Liver (tissue), 8 donors: ENCODE measurements at regions not wholly inside any gene's neighbourhood (a gene's known extent, or its start where the extent isn't known, plus 50 kb on each side); places are given as distances from the start of the nearest gene placed in this dataset.

Source experiments
- DNase-seq: peaks from one replicate; pipeline ENCODE4 v3.0.0-alpha.2; 2017; ENCODE audit warnings: low spot score
- H3K27ac ChIP-seq, 2 donors: one replicate each; pipeline ENCODE4 v1.7.0; 2013; ENCODE audit warnings: inconsistent platforms in 2 of 2, low read length in 2 of 2, control low read depth in 1 of 2, low read depth in 1 of 2, mild to moderate bottlenecking in 1 of 2
- H3K27me3 ChIP-seq, 4 donors: one replicate each; pipeline versions ENCODE4 v1.6.1 to v1.7.0; 2013; ENCODE audit warnings: low read length in 3 of 4, inconsistent platforms in 1 of 4, mild to moderate bottlenecking in 1 of 4, moderate library complexity in 1 of 4; ENCODE audit not compliant: control insufficient read depth in 4 of 4, insufficient read depth in 4 of 4
- H3K36me3 ChIP-seq, 4 donors: one replicate each; pipeline versions ENCODE4 v1.6.1 to v1.7.0; 2013; ENCODE audit warnings: low read length in 3 of 4, mild to moderate bottlenecking in 3 of 4, low read depth in 1 of 4, moderate library complexity in 1 of 4; ENCODE audit not compliant: control insufficient read depth in 4 of 4, insufficient read depth in 3 of 4
- H3K4me1 ChIP-seq, 4 donors: one replicate each; pipeline versions ENCODE4 v1.6.1 to v1.7.0; 2013; ENCODE audit warnings: low read length in 3 of 4, mild to moderate bottlenecking in 3 of 4, moderate library complexity in 1 of 4; ENCODE audit not compliant: control insufficient read depth in 4 of 4, insufficient read depth in 4 of 4
- H3K4me3 ChIP-seq, 3 donors: one replicate each; pipeline versions ENCODE4 v1.6.1 to v1.7.0; 2013; ENCODE audit warnings: low read length in 3 of 3, control low read depth in 1 of 3, low read depth in 1 of 3, mild to moderate bottlenecking in 1 of 3
- H3K9ac ChIP-seq, 2 donors: one replicate each; pipeline ENCODE4 v1.7.0; 2013; ENCODE audit warnings: low read length in 2 of 2, mild to moderate bottlenecking in 2 of 2, moderate library complexity in 2 of 2, control low read depth in 1 of 2, low read depth in 1 of 2
- H3K9me3 ChIP-seq, 4 donors: one replicate each; pipeline versions ENCODE4 v1.6.1 to v1.7.0; 2013; ENCODE audit warnings: low read length in 3 of 4; ENCODE audit not compliant: control insufficient read depth in 4 of 4
- EGR1 ChIP-seq, 2 donors: IDR thresholded peaks; 2 replicates each; pipeline ENCODE4 v1.6.1; 2016 to 2018; ENCODE audit warnings: antibody characterized with exemption in 2 of 2, low read depth in 2 of 2
- FOXA1 ChIP-seq: IDR thresholded peaks from 2 replicates; pipeline ENCODE4 v1.6.1; 2016; ENCODE audit warnings: antibody characterized with exemption
- FOXA2 ChIP-seq: IDR thresholded peaks from 2 replicates; pipeline ENCODE4 v1.6.1; 2016; ENCODE audit warnings: antibody characterized with exemption
- GABPA ChIP-seq, 2 donors: IDR thresholded peaks in 1 of 2; conservative IDR thresholded peaks in 1 of 2; 2 replicates each; pipeline ENCODE4 v1.6.1; 2016; ENCODE audit warnings: antibody characterized with exemption in 2 of 2, mild to moderate bottlenecking in 1 of 2, moderate library complexity in 1 of 2
- HNF4A ChIP-seq, 2 donors: conservative IDR thresholded peaks; 2 replicates each; pipeline ENCODE4 v1.6.1; 2016; ENCODE audit warnings: antibody characterized with exemption in 2 of 2, mild to moderate bottlenecking in 2 of 2
- HNF4G ChIP-seq: IDR thresholded peaks from 2 replicates; pipeline ENCODE4 v1.6.1; 2016; ENCODE audit warnings: antibody characterized with exemption
- JUND ChIP-seq, 2 donors: IDR thresholded peaks; 2 replicates each; pipeline ENCODE4 v1.6.1; 2016; ENCODE audit warnings: antibody characterized with exemption in 2 of 2
- NR2F2 ChIP-seq: IDR thresholded peaks from 2 replicates; pipeline ENCODE4 v1.6.1; 2016; ENCODE audit warnings: antibody characterized with exemption
- RAD21 ChIP-seq, 2 donors: IDR thresholded peaks; 2 replicates each; pipeline ENCODE4 v1.6.1; 2016; ENCODE audit warnings: antibody characterized with exemption in 2 of 2, mild to moderate bottlenecking in 2 of 2
- RXRA ChIP-seq, 2 donors: IDR thresholded peaks; 2 replicates each; pipeline ENCODE4 v1.6.1; 2017 to 2018; ENCODE audit warnings: antibody characterized with exemption in 2 of 2, mild to moderate bottlenecking in 1 of 2
- SP1 ChIP-seq: IDR thresholded peaks from 2 replicates; pipeline ENCODE4 v1.6.1; 2018; ENCODE audit warnings: antibody characterized with exemption, mild to moderate bottlenecking
- TAF1 ChIP-seq: conservative IDR thresholded peaks from 2 replicates; pipeline ENCODE4 v1.6.1; 2016; ENCODE audit warnings: antibody characterized with exemption, mild to moderate bottlenecking
- YY1 ChIP-seq: IDR thresholded peaks from 2 replicates; pipeline ENCODE4 v1.6.1; 2016; ENCODE audit warnings: antibody characterized with exemption, mild to moderate bottlenecking
- WGBS: extraction: QIAGEN DNeasy Blood & Tissue Kit; methylation state at CpG from one replicate; pipeline ENCODE4 v1.1.7; 2013; 5-methylcytosine and 5-hydroxymethylcytosine counted together
- TF ChIP-seq, protein P1 (sequence below): IDR thresholded peaks from 2 replicates; pipeline ENCODE4 v1.6.1; 2016; ENCODE audit warnings: antibody characterized with exemption, mild to moderate bottlenecking
- TF ChIP-seq, protein P2 (sequence below): fragments of 150-350 bp; IDR thresholded peaks from 2 replicates; pipeline ENCODE4 v1.5.1; 2017; ENCODE audit warnings: improper control_type of control experiment, low read depth, low read length; ENCODE audit not compliant: missing input control
- TF ChIP-seq, protein P3 (sequence below): IDR thresholded peaks from 2 replicates; pipeline ENCODE4 v1.6.1; 2016; ENCODE audit warnings: antibody characterized with exemption
- TF ChIP-seq, protein P4 (sequence below): IDR thresholded peaks from 2 replicates; pipeline ENCODE4 v1.6.1; 2016; ENCODE audit warnings: antibody characterized with exemption
- TF ChIP-seq, protein P5 (sequence below): IDR thresholded peaks from 2 replicates; pipeline ENCODE4 v1.6.1; 2016; ENCODE audit warnings: antibody characterized with exemption
- donor health status: healthy.
- donor health status: healthy.
- donor health status: healthy.
- donor health status: healthy.
- donor health status: healthy.

DNA sequence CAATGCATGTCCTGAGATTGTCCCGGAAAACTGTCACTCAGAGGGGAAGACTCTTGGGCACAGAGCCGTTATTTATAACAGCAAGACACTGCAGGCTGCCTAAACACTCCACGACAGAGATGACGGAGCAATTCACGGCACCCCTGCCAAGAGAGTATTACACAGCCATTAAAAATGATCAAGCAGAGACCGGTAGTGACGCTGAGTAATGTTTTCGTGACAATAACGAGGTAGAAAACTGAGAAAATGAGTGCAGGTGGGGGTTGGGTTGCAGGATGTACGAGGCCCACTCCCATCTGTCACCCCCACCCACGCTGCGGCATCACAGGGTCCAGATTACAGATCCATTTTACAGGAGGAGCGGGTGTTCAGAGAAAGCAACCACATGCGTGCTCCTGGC lies 58.9 kb upstream of the LINGO1 start:
- H3K27me3 ChIP-seq, result peaks cover 0 to 10% (median 2%) of the 10 kb centered on the region in 4 donors
- H3K9ac ChIP-seq, result no peak overlapping the region
- no peaks in the 10 kb centered on the region for H3K9me3 ChIP-seq
- WGBS, result 76% methylated on average over 14 of the region's 14 CpGs
- no peaks in the 10 kb centered on the region for H3K36me3 ChIP-seq
- no peak for DNase-seq
- H3K4me1 ChIP-seq, result no peaks in the 10 kb centered on the region
- no peak overlapping the region for H3K27ac ChIP-seq
- TF ChIP-seq FOXA2 (no peak), YY1 (no peak), NR2F2 (no peak), HNF4G (no peak), HNF4A (conservative IDR thresholded peaks at IDR 0.05) (no peak), JUND (IDR thresholded peaks at IDR 0.05) (no peak), RAD21 (IDR thresholded peaks at IDR 0.05) (no peak), RXRA (IDR thresholded peaks at IDR 0.05) (no peak), SP1 (no peak), GABPA (IDR thresholded peaks at IDR 0.05 in 1 of 2, conservative IDR thresholded peaks at IDR 0.05 in 1 of 2) (no peak), EGR1 (IDR thresholded peaks at IDR 0.05; ENCODE audit: low read depth in 2 of 2) (no peak), TAF1 (no peak), FOXA1 (no peak)
- TF ChIP-seq, protein P1, sequence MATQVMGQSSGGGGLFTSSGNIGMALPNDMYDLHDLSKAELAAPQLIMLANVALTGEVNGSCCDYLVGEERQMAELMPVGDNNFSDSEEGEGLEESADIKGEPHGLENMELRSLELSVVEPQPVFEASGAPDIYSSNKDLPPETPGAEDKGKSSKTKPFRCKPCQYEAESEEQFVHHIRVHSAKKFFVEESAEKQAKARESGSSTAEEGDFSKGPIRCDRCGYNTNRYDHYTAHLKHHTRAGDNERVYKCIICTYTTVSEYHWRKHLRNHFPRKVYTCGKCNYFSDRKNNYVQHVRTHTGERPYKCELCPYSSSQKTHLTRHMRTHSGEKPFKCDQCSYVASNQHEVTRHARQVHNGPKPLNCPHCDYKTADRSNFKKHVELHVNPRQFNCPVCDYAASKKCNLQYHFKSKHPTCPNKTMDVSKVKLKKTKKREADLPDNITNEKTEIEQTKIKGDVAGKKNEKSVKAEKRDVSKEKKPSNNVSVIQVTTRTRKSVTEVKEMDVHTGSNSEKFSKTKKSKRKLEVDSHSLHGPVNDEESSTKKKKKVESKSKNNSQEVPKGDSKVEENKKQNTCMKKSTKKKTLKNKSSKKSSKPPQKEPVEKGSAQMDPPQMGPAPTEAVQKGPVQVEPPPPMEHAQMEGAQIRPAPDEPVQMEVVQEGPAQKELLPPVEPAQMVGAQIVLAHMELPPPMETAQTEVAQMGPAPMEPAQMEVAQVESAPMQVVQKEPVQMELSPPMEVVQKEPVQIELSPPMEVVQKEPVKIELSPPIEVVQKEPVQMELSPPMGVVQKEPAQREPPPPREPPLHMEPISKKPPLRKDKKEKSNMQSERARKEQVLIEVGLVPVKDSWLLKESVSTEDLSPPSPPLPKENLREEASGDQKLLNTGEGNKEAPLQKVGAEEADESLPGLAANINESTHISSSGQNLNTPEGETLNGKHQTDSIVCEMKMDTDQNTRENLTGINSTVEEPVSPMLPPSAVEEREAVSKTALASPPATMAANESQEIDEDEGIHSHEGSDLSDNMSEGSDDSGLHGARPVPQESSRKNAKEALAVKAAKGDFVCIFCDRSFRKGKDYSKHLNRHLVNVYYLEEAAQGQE, result no peak
- TF ChIP-seq, protein P2, sequence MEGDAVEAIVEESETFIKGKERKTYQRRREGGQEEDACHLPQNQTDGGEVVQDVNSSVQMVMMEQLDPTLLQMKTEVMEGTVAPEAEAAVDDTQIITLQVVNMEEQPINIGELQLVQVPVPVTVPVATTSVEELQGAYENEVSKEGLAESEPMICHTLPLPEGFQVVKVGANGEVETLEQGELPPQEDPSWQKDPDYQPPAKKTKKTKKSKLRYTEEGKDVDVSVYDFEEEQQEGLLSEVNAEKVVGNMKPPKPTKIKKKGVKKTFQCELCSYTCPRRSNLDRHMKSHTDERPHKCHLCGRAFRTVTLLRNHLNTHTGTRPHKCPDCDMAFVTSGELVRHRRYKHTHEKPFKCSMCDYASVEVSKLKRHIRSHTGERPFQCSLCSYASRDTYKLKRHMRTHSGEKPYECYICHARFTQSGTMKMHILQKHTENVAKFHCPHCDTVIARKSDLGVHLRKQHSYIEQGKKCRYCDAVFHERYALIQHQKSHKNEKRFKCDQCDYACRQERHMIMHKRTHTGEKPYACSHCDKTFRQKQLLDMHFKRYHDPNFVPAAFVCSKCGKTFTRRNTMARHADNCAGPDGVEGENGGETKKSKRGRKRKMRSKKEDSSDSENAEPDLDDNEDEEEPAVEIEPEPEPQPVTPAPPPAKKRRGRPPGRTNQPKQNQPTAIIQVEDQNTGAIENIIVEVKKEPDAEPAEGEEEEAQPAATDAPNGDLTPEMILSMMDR, result no peak
- TF ChIP-seq, protein P3, sequence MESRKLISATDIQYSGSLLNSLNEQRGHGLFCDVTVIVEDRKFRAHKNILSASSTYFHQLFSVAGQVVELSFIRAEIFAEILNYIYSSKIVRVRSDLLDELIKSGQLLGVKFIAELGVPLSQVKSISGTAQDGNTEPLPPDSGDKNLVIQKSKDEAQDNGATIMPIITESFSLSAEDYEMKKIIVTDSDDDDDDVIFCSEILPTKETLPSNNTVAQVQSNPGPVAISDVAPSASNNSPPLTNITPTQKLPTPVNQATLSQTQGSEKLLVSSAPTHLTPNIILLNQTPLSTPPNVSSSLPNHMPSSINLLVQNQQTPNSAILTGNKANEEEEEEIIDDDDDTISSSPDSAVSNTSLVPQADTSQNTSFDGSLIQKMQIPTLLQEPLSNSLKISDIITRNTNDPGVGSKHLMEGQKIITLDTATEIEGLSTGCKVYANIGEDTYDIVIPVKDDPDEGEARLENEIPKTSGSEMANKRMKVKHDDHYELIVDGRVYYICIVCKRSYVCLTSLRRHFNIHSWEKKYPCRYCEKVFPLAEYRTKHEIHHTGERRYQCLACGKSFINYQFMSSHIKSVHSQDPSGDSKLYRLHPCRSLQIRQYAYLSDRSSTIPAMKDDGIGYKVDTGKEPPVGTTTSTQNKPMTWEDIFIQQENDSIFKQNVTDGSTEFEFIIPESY, result no peak
- TF ChIP-seq, protein P4, sequence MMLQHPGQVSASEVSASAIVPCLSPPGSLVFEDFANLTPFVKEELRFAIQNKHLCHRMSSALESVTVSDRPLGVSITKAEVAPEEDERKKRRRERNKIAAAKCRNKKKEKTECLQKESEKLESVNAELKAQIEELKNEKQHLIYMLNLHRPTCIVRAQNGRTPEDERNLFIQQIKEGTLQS, result no peak
- TF ChIP-seq, protein P5, sequence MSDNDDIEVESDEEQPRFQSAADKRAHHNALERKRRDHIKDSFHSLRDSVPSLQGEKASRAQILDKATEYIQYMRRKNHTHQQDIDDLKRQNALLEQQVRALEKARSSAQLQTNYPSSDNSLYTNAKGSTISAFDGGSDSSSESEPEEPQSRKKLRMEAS, result no peak
- H3K4me3 ChIP-seq, result no peak overlapping the region
